UCSD-AML1 (cell line): ENCODE measurements at regions not wholly inside any gene's neighbourhood (a gene's known extent, or its start where the extent isn't known, plus 50 kb on each side); places are given as distances from the start of the nearest gene placed in this dataset.

Experiments
- DNase-seq: peaks from one replicate; lab custom pipeline; 2025; ENCODE audit not compliant: unreplicated experiment; lab: John Stamatoyannopoulos, UW

DNA sequence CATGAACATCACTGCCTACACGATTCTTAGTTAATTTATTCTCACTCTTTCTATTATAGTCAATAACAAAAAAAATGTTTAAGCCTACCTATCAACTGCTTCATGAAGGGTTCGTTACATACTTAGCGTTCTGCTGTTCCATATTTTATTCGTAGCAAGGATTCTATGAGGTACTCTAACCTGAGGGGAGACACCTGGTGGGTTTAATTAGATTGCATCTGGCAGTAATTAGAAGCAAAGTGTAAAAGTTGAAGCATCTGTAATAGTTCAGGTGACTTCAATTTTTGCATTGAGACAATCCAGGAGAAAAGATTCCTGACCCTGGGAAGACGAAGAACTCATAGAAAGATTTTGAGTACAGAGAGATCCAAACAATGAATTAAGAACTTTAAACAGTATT, 1655.8 kb upstream of the TENM3 start:
- no peak for DNase-seq

DNA sequence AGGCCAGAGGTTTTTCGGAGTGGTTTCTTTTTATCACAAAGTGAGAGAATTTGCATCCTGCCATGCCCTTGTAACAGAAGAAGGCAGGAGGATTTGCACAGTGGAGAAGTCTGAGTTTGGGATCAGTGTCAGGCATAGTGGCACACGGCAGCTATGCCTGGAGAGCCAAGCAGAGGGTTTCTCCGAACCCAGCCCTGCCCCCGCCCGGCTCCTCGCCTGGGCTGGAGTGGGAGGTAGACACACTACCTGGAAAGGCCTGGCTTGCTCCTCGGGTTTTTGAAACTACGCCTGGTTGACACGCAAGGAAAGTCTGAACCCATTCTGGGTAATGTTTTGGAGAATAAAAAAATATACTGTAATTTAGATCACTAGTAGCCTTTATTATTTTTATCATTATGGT, 1653.6 kb upstream of the TENM3 start:
- no peak for DNase-seq

DNA sequence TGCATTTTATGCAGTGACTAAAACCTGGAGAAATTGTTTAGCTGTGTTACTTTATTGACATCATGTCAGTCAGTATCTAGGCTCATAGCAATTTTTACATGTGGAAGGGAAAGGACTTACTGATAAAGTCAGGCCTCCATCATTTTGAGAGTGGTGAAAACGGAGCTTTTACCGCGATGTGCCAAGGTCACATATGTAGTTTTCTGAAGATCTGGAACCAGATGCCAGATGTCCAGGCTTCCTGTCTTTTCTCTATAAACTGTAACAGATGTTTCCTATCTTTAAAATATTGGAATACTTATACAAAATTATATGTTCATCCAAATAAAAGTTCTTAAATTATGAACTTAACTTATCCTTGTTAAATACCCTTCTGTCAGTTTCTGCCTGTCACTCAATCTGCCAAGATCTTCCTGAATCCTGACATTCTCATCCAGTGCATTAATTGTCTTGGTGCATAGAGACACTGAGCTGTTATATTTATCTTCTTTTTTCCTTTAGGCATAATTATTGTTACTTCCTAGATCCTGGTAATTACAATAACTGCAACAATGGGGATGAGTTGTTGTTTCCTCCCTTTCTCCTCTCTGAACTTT, 1646.2 kb upstream of the TENM3 start:
- DNase-seq: no peak

DNA sequence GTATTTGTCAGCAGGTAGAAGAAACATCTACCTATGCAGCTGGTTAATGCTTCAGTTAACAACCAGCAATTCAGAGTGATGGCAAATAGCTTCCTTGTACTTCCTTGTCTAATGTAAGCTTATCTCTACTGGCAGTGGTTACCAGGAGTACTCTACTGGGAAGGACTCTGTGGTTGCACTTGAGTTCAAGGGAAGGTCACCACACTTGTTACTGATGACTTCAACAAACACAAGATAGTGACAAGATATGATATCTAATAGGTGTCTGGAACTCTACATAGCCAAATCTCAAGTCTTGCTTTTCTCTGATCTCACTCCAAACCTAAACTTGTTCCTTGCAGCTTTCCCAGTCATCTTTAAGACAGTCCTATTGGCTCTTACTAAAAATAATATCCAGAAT, 1644.9 kb upstream of the TENM3 start:
- no peak for DNase-seq

DNA sequence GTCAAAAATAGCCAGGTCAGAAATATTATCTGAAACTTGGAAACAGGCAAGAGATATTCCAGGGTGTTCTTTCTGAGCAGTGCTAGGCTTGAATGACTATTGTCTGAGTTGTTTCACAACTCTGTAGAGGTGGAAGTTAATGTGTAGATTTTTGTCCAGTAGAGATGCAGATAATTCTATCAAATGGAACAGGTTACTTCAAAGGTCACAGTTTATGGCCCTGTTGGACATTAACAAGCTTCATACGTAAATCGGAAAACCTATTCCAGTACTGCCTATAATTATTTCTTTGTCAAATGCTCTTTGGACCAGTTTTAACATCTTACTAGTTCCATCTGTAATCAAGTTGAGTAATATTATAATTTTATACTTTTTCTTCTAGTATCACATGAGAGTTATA, 1639.4 kb upstream of the TENM3 start:
- DNase-seq: no peak

DNA sequence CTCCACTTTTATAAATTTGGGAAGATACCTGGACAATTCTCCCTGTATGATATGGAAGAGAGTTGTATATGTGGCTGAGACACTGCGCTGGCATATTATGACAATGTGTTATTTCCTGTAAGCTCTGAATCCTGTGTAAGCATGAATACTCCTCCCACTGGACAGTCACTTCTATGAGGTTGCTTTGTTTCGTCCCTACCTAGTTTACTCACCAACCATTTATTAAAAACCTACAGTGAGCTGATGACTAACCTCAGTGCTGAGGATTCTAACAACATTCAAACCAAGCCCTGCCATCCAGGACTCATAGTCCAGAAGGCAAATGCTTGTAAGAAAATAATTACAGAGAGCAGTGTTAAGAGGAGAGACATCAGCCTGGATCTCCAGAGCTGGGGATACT, 1632.9 kb upstream of the TENM3 start:
- DNase-seq: no peak

DNA sequence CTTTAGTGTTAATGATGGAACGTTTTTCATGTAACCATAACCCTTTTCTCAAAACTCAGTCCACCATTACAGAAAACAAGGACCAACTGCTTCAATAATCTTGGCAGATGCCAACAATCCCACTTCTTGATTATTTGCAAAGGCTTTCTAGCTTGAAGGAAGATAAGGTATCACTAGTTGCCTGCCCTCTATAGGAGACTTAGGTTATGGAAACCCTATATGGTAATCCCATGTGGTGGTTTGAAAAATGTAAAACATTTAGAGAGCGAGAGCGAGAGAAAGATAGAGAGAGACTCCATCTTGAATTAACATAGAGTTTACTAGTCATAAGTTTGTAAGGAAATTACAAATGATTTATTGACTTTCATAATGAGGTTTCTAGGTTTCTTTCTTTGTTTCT, 1627.5 kb upstream of the TENM3 start:
- DNase-seq: no peak

DNA sequence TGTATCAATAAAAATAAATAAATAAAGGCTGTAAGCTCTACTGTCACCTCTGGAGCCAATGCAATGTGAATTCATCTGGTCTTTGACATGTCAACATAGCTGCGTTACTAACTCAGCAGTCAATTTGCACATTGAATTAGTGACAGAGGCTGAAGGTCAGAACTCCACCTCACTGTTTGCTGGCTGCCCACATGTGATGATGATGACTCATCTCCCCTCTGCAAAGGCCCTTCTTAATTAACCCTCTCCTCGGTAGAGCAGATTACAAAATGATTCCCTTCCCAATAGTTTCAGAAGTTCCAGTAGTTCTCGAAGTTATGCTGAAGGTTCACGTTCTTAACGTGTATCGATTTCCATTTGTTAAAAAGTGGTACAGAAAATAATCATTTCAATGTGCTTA, 1626.0 kb upstream of the TENM3 start:
- no peak for DNase-seq

DNA sequence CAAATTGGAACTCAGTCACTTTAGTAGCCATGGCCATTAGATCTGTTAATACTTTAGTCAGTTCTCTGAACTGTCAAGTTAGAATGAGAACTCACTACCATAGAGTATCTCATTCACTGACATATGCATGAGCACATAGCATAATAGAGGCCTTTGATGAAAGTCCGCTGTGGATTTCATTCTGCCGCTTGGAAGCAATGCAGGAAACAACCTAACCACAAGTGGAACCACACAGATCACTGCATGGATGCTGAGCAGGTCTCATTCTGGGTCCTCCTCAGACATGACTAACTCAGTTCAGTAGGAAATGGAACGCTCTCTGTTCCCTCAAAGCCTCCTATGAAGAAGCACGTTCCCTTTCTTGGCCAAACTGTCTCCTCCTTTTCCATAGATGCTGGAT, 1624.8 kb upstream of the TENM3 start:
- no peak for DNase-seq

DNA sequence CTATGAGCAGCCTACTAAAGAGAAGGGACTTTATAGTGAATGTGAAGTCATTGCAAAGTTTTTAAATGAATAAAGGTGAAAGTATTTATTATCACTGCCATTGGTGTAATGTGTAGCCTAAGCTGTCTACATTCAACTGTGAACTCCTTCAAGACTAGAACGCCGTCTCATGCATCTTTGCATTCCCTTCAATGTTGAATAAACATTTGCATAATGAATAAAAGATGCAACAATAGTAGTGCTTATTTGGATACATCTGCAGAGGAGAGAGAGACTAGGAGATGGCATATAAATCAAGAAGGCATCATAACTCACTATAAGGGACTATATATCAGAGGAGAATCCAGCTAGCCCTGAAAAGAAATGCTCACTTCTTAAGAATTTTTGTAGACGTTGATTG, 1623.8 kb upstream of the TENM3 start:
- DNase-seq: no peak

DNA sequence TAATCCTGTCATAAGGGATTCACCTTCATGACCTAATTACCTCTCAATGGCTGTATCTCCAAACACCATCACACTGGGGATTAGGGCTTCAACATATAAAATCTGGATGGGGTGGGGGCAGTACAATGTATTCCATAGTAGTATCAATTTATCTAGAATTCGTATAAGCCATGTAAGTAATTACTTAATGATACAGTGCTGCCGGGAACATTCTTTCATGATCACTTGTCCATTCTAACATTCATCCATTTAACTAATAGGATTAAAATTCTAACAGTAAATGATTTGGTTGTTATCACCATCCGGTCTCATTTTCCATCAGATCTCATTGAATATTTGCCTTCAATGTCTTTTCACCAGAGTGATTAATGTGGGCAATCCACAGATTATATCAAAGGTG, 1620.9 kb upstream of the TENM3 start:
- DNase-seq: no peak

DNA sequence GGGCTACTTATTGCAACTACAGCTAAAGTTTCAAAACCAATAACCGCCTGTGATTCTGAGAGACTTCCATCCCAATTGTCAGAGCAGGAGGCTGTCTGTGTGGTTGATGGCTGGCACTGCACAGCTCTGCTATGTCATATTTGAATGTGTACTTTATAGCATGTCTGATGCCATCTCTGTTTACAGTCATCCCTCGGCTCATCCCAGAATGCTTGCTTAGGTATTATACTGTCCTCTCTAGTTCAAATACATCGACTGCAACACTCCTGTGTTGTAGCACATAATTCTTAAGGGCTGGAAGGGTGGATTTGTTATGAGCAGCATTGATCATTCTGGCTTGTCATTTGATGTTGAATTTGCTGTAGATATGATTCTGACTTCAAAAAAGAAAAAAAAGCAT, 1617.5 kb upstream of the TENM3 start:
- DNase-seq: no peak

DNA sequence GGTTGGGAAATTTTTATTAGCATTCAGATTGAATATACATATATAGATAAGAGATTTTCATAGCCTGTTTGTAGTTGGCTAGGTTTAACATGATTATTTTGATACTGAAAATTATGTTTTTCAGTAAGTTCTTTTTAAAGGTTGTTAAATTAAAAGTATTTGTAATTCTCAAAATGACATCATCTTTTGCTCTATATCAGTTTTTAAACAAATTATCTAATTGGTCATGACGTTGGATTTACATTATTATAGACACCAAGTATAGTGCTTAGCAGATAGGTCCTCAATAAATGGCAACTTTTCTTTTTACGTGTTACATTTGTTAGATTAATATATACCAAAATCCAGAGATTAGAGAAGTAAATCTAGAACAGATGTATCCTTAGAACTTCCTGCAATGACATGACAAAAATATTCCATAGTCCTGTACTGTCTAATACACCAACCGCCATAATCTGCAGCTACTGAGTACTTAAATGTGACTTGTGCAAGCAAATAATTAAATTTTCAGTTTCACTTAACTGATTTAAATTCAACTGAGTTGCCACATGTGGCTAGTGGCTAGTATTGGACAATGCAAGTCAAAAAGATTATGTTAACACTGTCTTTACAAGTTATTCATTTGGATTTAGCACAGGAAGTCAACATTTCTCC, 1613.1 kb upstream of the TENM3 start:
- DNase-seq: no peak

DNA sequence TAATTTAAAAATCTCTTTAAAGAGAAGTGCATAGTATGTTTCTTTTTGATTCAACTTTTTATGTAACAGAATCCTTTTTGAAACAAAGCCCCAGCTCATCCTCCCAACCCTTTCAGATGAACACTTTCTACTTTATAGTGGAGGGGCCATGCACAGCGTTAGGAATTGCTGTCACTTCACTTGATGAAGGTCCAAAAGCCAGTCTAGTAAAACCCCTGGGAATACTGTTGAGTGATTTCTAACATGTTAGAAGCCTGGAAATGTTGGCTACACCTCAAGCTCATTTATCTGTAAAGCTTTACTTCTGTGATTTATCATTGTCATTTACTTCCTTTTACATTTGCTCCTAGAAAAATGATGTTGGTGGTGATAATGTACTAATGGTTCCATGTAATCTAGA, 1608.9 kb upstream of the TENM3 start:
- no peak for DNase-seq

DNA sequence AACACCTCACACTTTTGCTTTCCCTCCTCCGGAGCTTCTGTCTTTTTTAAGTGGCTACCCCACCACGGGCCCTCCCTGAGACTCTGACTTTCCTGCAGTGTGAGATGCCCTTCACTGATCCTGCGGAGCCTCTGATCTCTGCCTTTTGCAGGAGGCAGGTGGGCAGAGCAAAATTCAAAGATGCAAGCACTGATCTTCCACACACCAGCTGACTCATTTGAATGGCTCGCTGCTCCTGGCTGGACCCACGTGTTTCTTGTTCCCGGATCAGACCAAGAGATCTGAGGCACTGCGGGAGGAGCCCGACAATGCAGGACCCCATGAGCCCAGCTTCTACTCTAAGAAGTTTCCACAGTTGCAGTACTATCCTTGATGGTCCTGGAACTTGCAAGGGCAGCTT, 1607.9 kb upstream of the TENM3 start:
- DNase-seq: no peak

DNA sequence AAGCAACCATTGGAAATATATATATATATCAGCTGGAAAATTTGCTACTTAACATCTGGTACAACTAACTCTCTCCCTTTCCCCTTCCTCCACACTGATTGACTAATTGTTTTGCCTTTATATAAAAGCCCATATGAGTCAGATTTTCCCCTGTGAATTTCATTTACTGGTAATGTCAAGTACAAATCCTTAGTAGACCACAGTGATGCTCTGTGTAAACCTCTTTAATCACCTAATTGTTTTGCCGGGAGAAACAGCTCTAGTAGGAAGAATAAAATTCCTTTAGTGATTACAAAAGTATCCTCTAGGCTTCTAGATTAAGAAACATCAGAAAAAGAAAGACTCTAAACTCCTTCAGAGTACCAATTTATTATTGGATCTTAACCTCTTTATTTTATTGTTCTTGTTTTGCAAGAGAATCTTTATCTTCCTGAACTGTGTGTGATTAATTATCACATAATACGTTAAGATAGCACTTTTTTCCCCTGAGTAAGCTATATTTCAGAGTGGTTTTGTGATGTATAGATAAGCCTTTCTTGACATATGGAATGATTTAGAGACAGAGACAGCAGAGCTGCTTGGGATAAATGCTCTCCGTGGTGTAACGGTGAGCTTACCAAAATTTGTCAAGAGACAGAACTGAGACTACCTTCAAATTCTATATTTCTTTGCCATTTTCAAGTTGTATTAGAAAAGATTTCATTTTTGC, 1606.4 kb upstream of the TENM3 start:
- no peak for DNase-seq

DNA sequence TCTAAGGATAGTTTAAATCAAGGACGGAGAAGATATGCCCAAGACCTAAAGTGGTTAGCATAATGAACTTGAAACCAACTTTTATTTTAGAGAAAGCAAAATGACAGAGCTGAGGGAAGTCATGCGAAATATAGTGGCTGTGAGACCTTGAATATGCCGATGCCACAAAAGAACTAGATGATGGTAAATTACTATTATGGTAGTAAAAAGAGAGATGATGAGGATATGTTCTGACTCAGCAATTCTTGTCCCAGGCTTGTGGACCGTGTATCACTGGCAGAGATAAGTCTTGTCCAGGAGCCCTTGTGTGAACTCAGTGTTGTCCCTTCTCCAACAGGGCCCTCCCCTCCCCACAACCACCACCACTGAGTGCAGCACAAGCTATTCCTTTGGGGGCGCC, 1605.6 kb upstream of the TENM3 start:
- no peak for DNase-seq

DNA sequence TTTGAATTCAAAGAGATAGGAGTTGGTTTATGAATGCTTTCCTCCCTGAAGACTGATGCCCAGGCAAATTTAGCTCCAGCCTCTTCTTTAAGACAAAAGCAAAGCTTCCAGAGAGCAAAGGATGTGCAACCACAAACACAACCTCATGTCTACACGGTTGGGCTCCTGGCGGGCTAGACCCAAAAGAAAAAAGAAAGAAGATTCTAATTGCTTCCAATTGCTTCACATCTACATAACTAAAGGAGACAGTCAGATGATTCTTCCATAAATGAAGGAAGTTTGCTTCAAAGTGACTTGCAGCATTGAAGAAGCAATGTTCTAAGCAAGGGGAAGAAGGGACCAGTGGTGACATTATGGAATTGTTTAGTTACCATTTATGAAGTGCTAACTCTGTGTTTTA, 1603.0 kb upstream of the TENM3 start:
- no peak for DNase-seq

DNA sequence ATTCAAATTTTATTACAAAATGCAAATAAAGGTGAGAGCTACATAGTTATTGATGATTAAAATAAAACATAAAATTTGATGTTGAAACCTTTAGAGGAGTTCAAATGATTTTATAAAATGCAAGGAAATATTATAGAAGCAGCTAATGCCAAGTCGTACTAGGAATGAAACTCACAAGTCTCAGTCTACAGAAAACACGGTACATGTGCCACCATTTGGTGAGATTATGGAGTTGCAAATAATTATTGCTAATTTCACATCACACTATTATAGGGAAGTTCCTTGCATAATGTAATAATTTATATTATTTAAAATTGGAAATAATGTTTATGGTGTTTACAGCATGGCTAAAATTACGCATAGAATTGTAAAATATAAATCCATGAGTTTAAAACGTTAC, 1601.7 kb upstream of the TENM3 start:
- DNase-seq: no peak

DNA sequence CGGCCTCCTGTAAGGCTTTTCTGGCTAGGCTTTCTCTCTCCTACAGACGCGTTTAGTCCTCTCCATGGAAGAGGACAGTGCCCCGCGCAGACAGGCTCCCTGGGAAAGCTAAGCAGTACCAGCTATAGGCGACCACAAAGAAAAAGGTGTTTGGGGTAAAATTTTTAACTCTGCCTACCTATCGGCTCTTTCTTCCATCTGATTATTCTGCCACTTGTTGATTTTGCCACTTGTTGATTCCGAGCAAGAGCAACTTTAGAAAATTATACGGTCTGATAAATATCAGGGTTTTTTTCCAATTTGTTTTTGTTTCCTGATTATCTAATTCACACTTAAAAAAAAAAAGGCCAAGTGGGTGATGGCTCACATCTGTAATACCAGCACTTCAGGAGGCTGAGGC, 1600.5 kb upstream of the TENM3 start:
- DNase-seq: no peak

DNA sequence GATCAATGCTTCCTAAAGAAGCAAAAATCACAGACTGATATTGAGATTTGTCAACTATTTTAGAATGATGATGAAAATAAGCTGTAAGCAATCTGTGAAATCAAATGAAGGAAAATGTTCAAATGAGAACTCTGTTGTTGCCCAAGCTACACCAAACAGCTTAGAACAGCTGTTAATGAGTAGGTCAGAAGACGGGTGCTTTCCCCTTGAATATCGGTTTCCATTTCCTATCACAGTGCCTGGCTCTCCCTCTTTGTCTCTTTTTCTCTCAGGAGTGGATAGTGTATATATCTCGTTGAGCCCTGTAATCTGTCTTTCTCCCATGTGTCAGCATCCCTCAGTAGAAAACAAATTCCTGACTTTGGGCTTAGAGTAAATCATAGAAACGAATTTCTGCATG, 1592.9 kb upstream of the TENM3 start:
- no peak for DNase-seq

DNA sequence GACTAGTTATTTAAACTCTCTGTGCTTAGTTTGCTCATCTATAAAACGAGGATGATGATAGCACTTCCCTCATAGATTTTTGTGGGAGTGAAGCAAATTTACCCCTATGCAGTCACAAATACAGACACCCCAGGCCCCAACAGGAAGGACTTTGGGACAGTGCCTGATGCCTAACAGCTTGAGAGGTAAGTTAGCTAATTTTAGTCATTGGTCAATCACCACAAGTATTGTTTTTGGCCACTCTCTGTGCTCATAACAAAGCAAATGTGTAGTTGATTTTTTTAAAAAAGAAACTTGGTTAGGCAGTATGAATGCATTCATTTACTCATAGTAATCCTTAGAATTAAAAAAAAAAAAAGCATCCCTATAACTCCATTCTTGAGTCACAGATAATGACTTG, 1590.7 kb upstream of the TENM3 start:
- DNase-seq: no peak

DNA sequence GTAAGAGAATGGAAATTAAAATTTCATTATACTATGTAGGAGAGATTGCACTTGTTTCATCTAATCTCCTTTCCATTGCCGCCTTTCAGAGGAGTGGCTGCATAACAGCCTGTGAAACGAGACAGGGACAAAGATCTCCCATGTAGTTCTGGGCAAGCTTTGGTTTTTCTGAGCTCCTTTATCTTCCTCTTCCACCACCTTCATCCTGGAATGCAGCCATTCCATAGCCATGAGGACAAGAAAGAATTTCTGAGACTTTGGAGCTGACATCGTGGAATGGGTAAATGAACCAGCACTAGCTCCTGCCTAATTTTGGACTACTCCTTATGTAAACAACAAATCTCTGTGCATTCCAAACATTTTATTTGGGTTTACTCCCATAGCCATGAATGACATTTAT, 1587.3 kb upstream of the TENM3 start:
- no peak for DNase-seq
